Stimulated activated CD4-positive, alpha-beta T cell treated with anti-CD3 and anti-CD28 coated beads, Interleukin-1b, Interleukin-23, amount 100 ng/mL, for 1 hour (primary cell): ENCODE measurements at regions not wholly inside any gene's neighbourhood (a gene's known extent, or its start where the extent isn't known, plus 50 kb on each side); places are given as distances from the start of the nearest gene placed in this dataset.
A peak's percentile ranks its signal among the peaks of the same experiment; 100 is the strongest.
"Not testable (repeated sequence)": the region's sequence is repeated elsewhere in the genome, so short reads cannot be mapped to it uniquely, and the experiment has no call there.

ENCODE experiments used
- DNase-seq, 2 donors: peaks; one replicate each; pipeline ENCODE4 v3.0.0-alpha.2; 2020; ENCODE audit warnings: low read depth in 2 of 2

GRCh38 chr11:86749821-86750401 lies 50.4 kb upstream of the PRSS23 start:
- DNase-seq, result no peak

DNA sequence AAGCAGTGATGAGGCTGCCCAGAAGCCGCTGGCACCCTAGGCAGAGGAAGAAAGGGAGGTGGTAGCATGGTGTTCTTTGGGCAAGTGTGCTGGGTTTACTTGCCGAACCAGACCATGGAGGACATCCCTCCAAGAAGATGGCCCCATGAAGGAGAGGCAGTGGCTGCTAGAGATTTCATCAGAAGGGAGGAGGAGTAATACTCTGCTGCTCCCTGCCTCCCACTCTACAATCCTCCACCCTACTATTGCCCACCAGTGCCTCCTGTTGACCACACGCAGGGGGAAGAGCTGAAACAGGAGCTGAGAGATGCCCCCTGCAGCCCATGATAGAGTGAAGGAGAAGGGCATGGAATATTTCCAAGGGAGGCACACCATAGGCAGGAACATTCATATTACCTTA lies 51.0 kb upstream of the PRSS23 start:
- DNase-seq, result no peak

- no peak for DNase-seq
Measured at GRCh38 chr11:86748296-86748695, 52.0 kb upstream of the PRSS23 start.

- no peak for DNase-seq
Measured at GRCh38 chr11:86747801-86748200, 52.5 kb upstream of the PRSS23 start.

DNA sequence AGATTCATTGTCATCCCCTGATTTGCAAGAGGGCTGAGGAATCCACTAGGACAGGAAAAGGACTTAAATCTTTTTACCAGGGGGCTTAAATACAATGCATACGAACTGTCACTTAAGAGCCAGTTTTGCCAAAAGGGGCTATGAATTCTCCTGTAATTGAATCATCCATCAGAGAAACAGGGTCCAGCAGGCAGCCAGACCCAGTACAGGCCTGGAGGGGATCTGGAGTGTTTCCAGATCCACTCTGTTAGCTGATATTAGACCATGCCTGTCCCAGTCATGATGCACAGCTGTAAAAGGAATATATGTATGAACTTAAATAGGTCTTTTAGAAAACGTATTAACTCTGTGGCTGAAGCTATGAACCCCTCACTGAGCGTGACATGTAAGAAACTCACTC lies 53.8 kb upstream of the PRSS23 start:
- no peak for DNase-seq

GRCh38 chr11:86745571-86745970 lies 54.8 kb upstream of the PRSS23 start:
- DNase-seq, result no peak

- peak in 1 of 2 donors; percentile 4 for DNase-seq
Measured at GRCh38 chr11:86743223-86744118, 56.9 kb upstream of the PRSS23 start.

DNA sequence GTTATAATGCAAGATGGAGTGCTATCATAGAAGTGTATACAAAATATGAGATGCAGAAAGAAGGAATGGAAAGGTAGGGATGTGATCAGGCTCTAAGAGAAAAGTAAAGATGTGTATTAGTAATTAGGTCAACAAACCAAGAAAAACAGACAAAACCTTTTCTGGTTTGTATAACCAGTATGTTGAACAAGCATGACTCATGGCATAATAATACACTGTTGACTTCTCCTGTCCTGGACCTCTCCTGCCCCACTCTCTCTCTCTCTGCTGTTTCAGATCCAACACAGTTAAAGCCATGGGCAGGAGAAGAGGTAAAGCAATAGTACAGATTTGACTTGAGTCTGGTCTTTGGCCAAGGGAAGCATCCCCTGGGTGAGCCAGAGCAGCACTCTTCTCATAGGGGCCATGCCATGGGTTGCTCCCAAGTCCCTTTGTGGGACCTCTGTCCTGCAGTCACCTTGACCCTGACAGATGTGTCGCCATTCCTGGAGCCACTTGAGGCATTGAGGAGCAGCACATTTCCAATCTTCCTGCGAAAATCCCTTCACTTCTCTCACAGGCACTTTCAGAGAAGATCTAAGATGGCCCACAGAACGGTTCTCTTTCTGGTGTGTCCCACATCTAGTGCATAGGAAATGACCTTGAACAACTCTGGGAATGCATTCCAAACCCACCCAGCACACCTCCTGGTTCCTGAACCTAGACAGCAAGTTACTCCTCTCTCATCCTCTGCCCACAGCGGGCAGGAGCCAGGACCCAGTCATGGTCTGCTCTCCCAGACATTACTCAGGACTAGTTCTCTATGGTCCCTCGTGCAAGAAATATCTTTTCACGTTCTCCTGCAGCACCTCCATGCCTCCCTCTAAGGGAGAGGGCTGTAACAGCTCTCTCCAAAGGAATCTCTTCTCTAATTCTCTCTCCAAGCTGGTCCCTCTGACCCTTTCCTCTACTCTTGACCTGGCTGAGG lies 58.2 kb upstream of the PRSS23 start:
- no peak for DNase-seq

- DNase-seq, result no peak
Measured at GRCh38 chr11:86741484-86741835, 58.9 kb upstream of the PRSS23 start.

- DNase-seq, result no peak
Measured at GRCh38 chr11:86740628-86741483, 59.5 kb upstream of the PRSS23 start.

DNA sequence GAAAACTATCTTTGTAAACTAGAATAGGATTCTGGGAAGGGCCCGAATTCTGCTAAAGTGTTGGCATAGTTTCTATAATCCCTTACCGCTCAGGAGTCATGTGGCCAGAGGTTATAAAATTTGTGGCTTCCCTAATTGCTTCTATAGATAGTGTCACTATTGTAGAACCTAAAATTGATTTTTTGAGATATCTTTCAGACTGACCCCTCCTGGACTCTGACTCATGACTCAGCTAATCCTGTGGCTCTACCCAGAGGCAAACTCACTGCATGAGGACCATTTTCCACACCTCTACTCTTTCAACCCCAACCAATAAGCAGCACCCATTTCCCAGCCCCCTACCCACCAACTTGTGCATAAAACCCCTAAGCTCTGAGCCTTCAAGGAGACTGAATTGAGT lies 61.8 kb upstream of the PRSS23 start:
- DNase-seq, result no peak

GRCh38 chr11:86737737-86738136 lies 62.6 kb upstream of the PRSS23 start:
- no peak for DNase-seq

GRCh38 chr11:86737230-86737629 lies 63.1 kb upstream of the PRSS23 start:
- no peak for DNase-seq

- no peak for DNase-seq
Measured at GRCh38 chr11:86736291-86737143, 63.8 kb upstream of the PRSS23 start.

- DNase-seq, result no peak
Measured at GRCh38 chr11:86735451-86736290, 63.3 kb upstream of the ME3 start.

GRCh38 chr11:86732739-86733138 lies 60.3 kb upstream of the ME3 start:
- DNase-seq, result not testable (repeated sequence)

DNA sequence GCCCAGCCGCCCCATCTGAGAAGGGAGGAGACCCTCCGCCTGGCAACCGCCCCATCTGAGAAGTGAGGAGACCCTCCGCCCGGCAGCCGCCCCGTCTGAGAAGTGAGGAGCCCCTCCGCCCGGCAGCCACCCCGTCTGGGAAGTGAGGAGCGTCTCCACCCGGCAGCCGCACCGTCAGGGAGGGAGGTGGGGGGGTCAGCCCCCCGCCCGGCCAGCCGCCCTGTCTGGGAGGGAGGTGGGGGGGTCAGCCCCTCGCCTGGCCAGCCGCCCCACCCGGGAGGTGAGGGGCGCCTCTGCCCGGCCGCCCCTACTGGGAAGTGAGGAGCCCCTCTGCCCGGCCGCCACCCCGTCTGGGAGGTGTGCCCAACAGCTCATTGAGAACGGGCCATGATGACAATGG lies 59.9 kb upstream of the ME3 start:
- DNase-seq, result not testable (repeated sequence)

GRCh38 chr11:86729576-86729975 lies 57.2 kb upstream of the ME3 start:
- DNase-seq, result not testable (repeated sequence)

GRCh38 chr11:86728562-86728961 lies 56.1 kb upstream of the ME3 start:
- no peak for DNase-seq
